Smooth muscle cell (in vitro differentiated cells): ENCODE measurements at regions not wholly inside any gene's neighbourhood (a gene's known extent, or its start where the extent isn't known, plus 50 kb on each side); places are given as distances from the start of the nearest gene placed in this dataset.

Source experiments
- DNase-seq: peaks from one replicate; lab custom pipeline; 2025; ENCODE audit not compliant: unreplicated experiment; lab: John Stamatoyannopoulos, UW
- H2AFZ ChIP-seq: fragments of 200-600 bp; sonication (generic); 2 replicates; pipeline ENCODE4 v1.6.0; 2016; ENCODE audit warnings: antibody characterized with exemption, low read depth, mild to moderate bottlenecking
- H3F3A ChIP-seq: fragments of 200-600 bp; sonication (generic); 2 replicates; pipeline ENCODE4 v1.6.0; 2017; ENCODE audit warnings: antibody characterized with exemption, low read depth
- H3K27ac ChIP-seq: fragments of 200-600 bp; sonication (generic); 2 replicates; pipeline ENCODE4 v1.5.1; 2016; ENCODE audit warnings: low read depth, mild to moderate bottlenecking
- H3K27me3 ChIP-seq: fragments of 200-600 bp; sonication (generic); 2 replicates; pipeline ENCODE4 v1.6.1; 2016; ENCODE audit warnings: low read depth, mild to moderate bottlenecking
- H3K36me3 ChIP-seq: fragments of 200-600 bp; sonication (generic); 2 replicates; pipeline ENCODE4 v1.5.1; 2016; ENCODE audit warnings: low read depth
- H3K4me1 ChIP-seq: fragments of 200-600 bp; sonication (generic); 2 replicates; pipeline ENCODE4 v1.5.1; 2016; ENCODE audit warnings: low read depth
- H3K4me2 ChIP-seq: fragments of 200-600 bp; sonication (generic); 2 replicates; pipeline ENCODE4 v1.6.0; 2016; ENCODE audit warnings: mild to moderate bottlenecking
- H3K4me3 ChIP-seq: fragments of 200-600 bp; sonication (generic); 2 replicates; pipeline ENCODE4 v1.5.1; 2016; ENCODE audit warnings: mild to moderate bottlenecking
- H3K79me2 ChIP-seq: fragments of 200-600 bp; sonication (generic); 2 replicates; pipeline ENCODE4 v1.6.0; 2016; ENCODE audit warnings: low read depth, mild to moderate bottlenecking
- H3K9ac ChIP-seq: fragments of 200-600 bp; sonication (generic); 2 replicates; pipeline ENCODE4 v1.6.0; 2016; ENCODE audit warnings: low read depth
- H3K9me3 ChIP-seq: fragments of 200-600 bp; sonication (generic); replicated peaks from 2 replicates; pipeline ENCODE4 v1.5.1; 2016; ENCODE audit warnings: low read depth
- H4K20me1 ChIP-seq: fragments of 200-600 bp; sonication (generic); 2 replicates; pipeline ENCODE4 v1.6.0; 2016; ENCODE audit warnings: low read depth
- WGBS: methylation state at CpG from one replicate; pipeline ENCODE4 v1.1.7; 2016; ENCODE audit warnings: low lambda C conversion rate; 5-methylcytosine and 5-hydroxymethylcytosine counted together
- TF ChIP-seq, protein P1 (sequence below): fragments of 200-600 bp; sonication (generic); IDR thresholded peaks from 2 replicates; pipeline ENCODE4 v1.5.1; 2017; ENCODE audit warnings: borderline replicate concordance, mild to moderate bottlenecking, antibody characterized with exemption; ENCODE audit not compliant: insufficient read depth, poor library complexity, severe bottlenecking

DNA sequence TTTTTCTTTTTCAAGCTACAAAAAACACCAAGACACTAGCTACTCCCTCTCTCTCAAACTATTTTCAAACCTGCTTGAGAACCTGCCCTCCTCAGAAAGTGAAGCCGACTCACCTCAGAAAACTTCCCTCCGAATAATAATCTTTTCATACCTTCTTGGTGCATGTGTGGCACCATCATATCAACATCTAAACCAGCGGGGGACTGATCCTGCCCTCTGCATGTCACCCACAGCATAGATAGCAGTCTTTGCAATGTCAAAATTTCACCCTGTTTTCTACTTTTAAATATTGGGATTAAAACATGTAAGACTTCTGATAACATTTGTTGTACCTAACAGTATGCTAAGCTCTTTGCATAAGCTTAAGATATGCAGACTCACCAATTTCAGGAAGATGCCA is 1260.3 kb downstream of the PLA2G4A start:
- 45% methylated on average over 3 of the region's 3 CpGs for WGBS
- no peaks in the 10 kb centered on the region for H3F3A ChIP-seq
- H3K4me3 ChIP-seq = no peak overlapping the region
- H3K9me3 ChIP-seq = peaks cover 6% of the 10 kb centered on the region
- no peaks in the 10 kb centered on the region for H3K79me2 ChIP-seq
- no peak for DNase-seq
- H2AFZ ChIP-seq = peak overlapping the region; percentile 65
- TF ChIP-seq, protein P1, sequence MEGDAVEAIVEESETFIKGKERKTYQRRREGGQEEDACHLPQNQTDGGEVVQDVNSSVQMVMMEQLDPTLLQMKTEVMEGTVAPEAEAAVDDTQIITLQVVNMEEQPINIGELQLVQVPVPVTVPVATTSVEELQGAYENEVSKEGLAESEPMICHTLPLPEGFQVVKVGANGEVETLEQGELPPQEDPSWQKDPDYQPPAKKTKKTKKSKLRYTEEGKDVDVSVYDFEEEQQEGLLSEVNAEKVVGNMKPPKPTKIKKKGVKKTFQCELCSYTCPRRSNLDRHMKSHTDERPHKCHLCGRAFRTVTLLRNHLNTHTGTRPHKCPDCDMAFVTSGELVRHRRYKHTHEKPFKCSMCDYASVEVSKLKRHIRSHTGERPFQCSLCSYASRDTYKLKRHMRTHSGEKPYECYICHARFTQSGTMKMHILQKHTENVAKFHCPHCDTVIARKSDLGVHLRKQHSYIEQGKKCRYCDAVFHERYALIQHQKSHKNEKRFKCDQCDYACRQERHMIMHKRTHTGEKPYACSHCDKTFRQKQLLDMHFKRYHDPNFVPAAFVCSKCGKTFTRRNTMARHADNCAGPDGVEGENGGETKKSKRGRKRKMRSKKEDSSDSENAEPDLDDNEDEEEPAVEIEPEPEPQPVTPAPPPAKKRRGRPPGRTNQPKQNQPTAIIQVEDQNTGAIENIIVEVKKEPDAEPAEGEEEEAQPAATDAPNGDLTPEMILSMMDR = no peak
- no peak overlapping the region for H3K9ac ChIP-seq
- no peak overlapping the region for H3K4me2 ChIP-seq
- H3K4me1 ChIP-seq = no peaks in the 10 kb centered on the region
- no peaks in the 10 kb centered on the region for H3K36me3 ChIP-seq
- no peaks in the 10 kb centered on the region for H4K20me1 ChIP-seq
- no peaks in the 10 kb centered on the region for H3K27me3 ChIP-seq
- no peak overlapping the region for H3K27ac ChIP-seq

DNA sequence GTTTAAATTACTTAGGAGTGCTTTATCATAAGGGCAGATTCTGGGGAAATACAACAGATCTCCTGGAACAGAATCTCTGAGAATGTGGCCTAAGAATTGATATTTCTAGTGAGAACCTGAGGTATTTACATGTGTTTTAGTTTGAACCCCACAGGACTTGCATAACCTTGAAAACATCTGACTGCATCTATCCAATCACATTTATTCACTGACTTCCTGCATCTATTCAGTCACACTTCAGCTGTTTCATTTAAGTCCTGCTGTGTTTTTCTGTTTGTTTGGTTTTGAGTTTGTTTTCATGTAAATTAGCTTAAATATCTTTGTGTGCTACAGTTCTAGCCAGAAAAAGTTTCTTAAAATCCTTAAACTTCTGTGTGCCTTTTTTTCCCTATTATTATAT is 1260.7 kb downstream of the PLA2G4A start:
- H3K9ac ChIP-seq = no peak overlapping the region
- no peaks in the 10 kb centered on the region for H3K79me2 ChIP-seq
- no peak overlapping the region for H3K4me2 ChIP-seq
- H3K4me1 ChIP-seq = no peaks in the 10 kb centered on the region
- H3K9me3 ChIP-seq = peaks cover 6% of the 10 kb centered on the region
- H2AFZ ChIP-seq = peak overlapping the region; percentile 65
- H4K20me1 ChIP-seq = no peaks in the 10 kb centered on the region
- no peak overlapping the region for H3K27ac ChIP-seq
- H3K4me3 ChIP-seq = no peak overlapping the region
- DNase-seq = no peak
- H3K36me3 ChIP-seq = no peaks in the 10 kb centered on the region
- H3K27me3 ChIP-seq = no peaks in the 10 kb centered on the region
- no peaks in the 10 kb centered on the region for H3F3A ChIP-seq
- TF ChIP-seq, protein P1 = no peak

DNA sequence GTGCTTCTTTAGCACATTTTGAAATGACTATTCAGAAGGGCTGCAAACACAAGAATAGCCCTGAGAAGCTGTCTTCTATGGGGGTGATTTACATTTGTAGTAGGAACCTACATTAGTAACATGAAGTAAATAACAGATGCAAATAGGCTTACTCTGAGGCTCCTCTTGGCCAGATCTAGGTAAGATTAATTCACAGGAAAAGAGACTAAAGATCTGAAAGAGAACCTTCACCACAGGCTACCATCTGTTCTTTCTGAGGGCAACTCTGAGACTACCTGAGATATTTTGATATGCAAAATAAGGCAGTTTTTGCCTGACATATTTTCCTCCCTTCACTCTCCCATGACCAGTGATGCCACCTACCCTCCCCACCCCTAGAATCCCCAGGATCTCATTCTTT is 1267.8 kb downstream of the PLA2G4A start:
- Histone ChIP-seq H3K9ac (no peak overlapping the region), H3K9me3 (no peaks in the 10 kb centered on the region), H3K4me2 (no peak overlapping the region), H4K20me1 (no peaks in the 10 kb centered on the region), H3K27me3 (no peaks in the 10 kb centered on the region), H3K36me3 (no peaks in the 10 kb centered on the region), H3K27ac (no peak overlapping the region), H3F3A (no peaks in the 10 kb centered on the region), H2AFZ (no peak overlapping the region), H3K79me2 (no peaks in the 10 kb centered on the region), H3K4me3 (no peak overlapping the region), H3K4me1 (no peaks in the 10 kb centered on the region)
- TF ChIP-seq, protein P1 = no peak
- no peak for DNase-seq

DNA sequence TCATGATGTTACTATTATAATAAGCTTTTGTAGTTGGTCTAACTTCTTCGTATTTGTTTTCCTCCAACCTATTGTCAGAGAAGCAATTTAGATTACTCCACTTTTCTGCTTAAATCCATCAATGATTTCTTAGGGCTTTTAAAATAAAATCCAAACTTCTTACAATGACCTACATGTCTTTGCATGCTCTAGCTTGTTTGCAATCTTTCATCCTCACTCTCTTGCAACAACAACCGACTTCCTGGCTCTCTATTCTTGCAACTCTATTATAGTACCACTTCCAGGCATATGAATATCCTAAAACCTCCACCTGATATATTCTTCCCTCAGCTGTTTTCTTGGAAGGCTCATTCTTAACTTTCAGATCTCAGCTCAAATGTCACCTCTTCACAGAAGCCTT is 1288.7 kb downstream of the PLA2G4A start:
- no peaks in the 10 kb centered on the region for H3K4me1 ChIP-seq
- H4K20me1 ChIP-seq = no peaks in the 10 kb centered on the region
- TF ChIP-seq, protein P1 = no peak
- H3K79me2 ChIP-seq = no peaks in the 10 kb centered on the region
- H2AFZ ChIP-seq = peak overlapping the region; percentile 7
- no peak overlapping the region for H3K9ac ChIP-seq
- H3K9me3 ChIP-seq = no peaks in the 10 kb centered on the region
- no peak for DNase-seq
- H3K4me3 ChIP-seq = no peak overlapping the region
- no peak overlapping the region for H3K4me2 ChIP-seq
- H3K27ac ChIP-seq = no peak overlapping the region
- H3F3A ChIP-seq = no peaks in the 10 kb centered on the region
- H3K27me3 ChIP-seq = no peaks in the 10 kb centered on the region
- H3K36me3 ChIP-seq = no peaks in the 10 kb centered on the region
- WGBS = 63% methylated on average over 2 of the region's 2 CpGs
